Stomach (tissue), 8 donors: ENCODE measurements at regions not wholly inside any gene's neighbourhood (a gene's known extent, or its start where the extent isn't known, plus 50 kb on each side); places are given as distances from the start of the nearest gene placed in this dataset.

Experiments used
- DNase-seq, 2 donors: peaks; one replicate each; pipeline versions ENCODE4 v3.0.0 to v3.0.0-alpha.2; 2013 to 2019
- H3K27ac ChIP-seq, 5 donors: fragments of 200-600 bp in 4 of 5; sonication (generic) in 4 of 5; one replicate each; pipeline ENCODE4 v1.5.1; 2013 to 2019; ENCODE audit warnings: mild to moderate bottlenecking in 1 of 5, moderate library complexity in 1 of 5
- H3K27me3 ChIP-seq, 3 donors: fragments of 200-600 bp; sonication (generic); one replicate each; pipeline ENCODE4 v1.5.1; 2017 to 2019; ENCODE audit warnings: mixed run types in 1 of 3
- H3K36me3 ChIP-seq, 4 donors: fragments of 200-600 bp; sonication (generic); 1 replicate in 3 of 4; 2 replicates in 1 of 4; pipeline ENCODE4 v1.5.1; 2016 to 2019
- H3K4me1 ChIP-seq, 4 donors: fragments of 200-600 bp; sonication (generic); one replicate each; pipeline ENCODE4 v1.5.1; 2016 to 2019
- H3K4me3 ChIP-seq, 4 donors: fragments of 200-600 bp; sonication (generic) in 3 of 4; one replicate each; pipeline ENCODE4 v1.5.1; 2016 to 2019; ENCODE audit warnings: mild to moderate bottlenecking in 1 of 4
- H3K9me3 ChIP-seq, 4 donors: fragments of 200-600 bp; sonication (generic); one replicate each; pipeline ENCODE4 v1.5.1; 2016 to 2019
- EP300 ChIP-seq: sonication (generic); formaldehyde crosslinking; IDR thresholded peaks from one replicate; pipeline ENCODE4 v1.6.1; 2017; ENCODE audit warnings: antibody characterized with exemption
- POLR2A ChIP-seq, 4 donors: fragments of 450-650 bp; IDR thresholded peaks; one replicate each; pipeline ENCODE4 v1.6.1; 2016; ENCODE audit warnings: antibody characterized with exemption in 4 of 4, control low read depth in 2 of 4, mild to moderate bottlenecking in 1 of 4, moderate library complexity in 1 of 4
- POLR2AphosphoS5 ChIP-seq, 3 donors: sonication (generic); formaldehyde crosslinking; IDR thresholded peaks; one replicate each; pipeline ENCODE4 v1.6.1; 2016; ENCODE audit warnings: antibody characterized with exemption in 3 of 3
- WGBS, 5 donors: extraction: QIAGEN DNeasy Blood & Tissue Kit in 3 of 5; methylation state at CpG; one replicate each; pipeline versions ENCODE4 v1.1.5 to v1.1.7; 2013 to 2018; 5-methylcytosine and 5-hydroxymethylcytosine counted together
- intact Hi-C: fragments of 100-400 bp; cut with DNase I; formaldehyde crosslinking; loops from one replicate; pipeline ENCODE4 v1.15.1; 2023; ENCODE audit warnings: low total_unique reads
- TF ChIP-seq, protein P1 (sequence below), 7 experiments: fragments of 450-650 bp in 4 of 7; fragments of 200-600 bp in 3 of 7; sonication (generic) in 3 of 7; IDR thresholded peaks; one replicate each; pipeline ENCODE4 v1.5.1; 2016 to 2019; ENCODE audit warnings: antibody characterized with exemption in 7 of 7, control low read depth in 2 of 7, mild to moderate bottlenecking in 1 of 7
- donor health status: healthy with polysubstance abuse.
- donor health status: Bipolar disorder and iron deficiency.
- donor health status: healthy.

DNA sequence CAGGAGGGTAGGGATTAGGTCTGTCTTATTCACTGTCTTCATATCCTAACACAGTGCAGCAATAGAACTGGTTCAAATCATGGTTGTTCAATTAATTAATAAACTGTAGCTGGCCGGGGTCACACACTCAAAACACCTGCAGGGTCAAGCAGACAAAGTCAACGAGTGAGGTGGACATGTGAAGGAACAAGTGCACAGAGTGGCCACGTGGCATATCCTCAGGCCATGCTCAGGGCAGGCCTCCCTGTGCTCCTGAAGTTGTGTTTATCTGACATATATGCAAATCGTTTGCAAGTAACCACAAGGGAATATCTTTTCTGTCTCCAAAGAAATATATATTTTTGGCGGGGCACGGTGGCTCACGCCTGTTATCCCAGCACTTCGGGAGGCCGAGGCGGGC lies 98.5 kb upstream of the ZMIZ1 start:
- WGBS, 5 donors, result 76 to 85% (median 82%) methylated on average over 10 of the region's 10 CpGs
- TF ChIP-seq POLR2A (IDR thresholded peaks at IDR 0.05), result no peak
- no peak for TF ChIP-seq EP300
- TF ChIP-seq, protein P1, sequence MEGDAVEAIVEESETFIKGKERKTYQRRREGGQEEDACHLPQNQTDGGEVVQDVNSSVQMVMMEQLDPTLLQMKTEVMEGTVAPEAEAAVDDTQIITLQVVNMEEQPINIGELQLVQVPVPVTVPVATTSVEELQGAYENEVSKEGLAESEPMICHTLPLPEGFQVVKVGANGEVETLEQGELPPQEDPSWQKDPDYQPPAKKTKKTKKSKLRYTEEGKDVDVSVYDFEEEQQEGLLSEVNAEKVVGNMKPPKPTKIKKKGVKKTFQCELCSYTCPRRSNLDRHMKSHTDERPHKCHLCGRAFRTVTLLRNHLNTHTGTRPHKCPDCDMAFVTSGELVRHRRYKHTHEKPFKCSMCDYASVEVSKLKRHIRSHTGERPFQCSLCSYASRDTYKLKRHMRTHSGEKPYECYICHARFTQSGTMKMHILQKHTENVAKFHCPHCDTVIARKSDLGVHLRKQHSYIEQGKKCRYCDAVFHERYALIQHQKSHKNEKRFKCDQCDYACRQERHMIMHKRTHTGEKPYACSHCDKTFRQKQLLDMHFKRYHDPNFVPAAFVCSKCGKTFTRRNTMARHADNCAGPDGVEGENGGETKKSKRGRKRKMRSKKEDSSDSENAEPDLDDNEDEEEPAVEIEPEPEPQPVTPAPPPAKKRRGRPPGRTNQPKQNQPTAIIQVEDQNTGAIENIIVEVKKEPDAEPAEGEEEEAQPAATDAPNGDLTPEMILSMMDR (IDR thresholded peaks at IDR 0.05), result no peak
- no peak for TF ChIP-seq POLR2AphosphoS5 (IDR thresholded peaks at IDR 0.05)
- Histone ChIP-seq H3K4me1 (peaks cover 34 to 51% (median 41%) of the 10 kb centered on the region in 4 donors), H3K36me3 (no peaks in the 10 kb centered on the region), H3K27ac (no peak overlapping the region), H3K9me3 (no peaks in the 10 kb centered on the region), H3K27me3 (no peaks in the 10 kb centered on the region), H3K4me3 (no peak overlapping the region)
- no peak for DNase-seq
- intact Hi-C loops, result no loop called here

DNA sequence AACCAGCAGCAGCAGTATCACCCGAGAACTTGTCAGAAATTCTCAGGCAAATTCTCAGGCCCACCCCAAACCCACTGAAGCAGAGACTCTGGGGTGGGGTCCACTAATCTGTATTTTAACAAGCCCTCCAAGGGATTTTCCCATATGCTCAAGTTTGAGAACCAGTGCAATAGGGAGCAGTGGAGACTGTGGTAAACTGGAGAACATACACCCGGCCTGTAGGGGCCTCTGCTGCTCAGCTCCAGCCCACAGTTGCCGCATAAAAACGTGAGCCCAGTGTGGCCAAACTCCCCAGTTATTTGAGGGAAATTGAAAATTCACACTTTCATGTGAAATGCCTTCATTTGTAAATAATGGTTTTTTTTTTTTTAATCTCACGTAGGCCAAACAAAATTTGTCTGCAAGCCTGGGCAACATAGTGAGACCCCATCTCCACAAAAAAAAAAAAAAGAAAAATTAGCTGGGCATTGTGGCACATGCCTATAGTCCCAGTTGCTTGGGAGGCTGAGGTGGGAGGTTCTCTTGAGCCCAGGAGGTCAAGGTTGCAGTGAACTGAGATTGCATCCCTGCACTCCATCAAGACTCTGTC lies 97.6 kb upstream of the ZMIZ1 start:
- 89 to 97% (median 93%) methylated on average over 5 of the region's 5 CpGs for WGBS, 5 donors
- Histone ChIP-seq H3K9me3 (no peaks in the 10 kb centered on the region), H3K36me3 (no peaks in the 10 kb centered on the region), H3K27me3 (no peaks in the 10 kb centered on the region), H3K4me1 (peaks cover 30 to 43% (median 33%) of the 10 kb centered on the region in 4 donors), H3K27ac (peak overlapping the region in 3 of 5 donors; percentile 93 to 99 (median 96)), H3K4me3 (no peak overlapping the region)
- TF ChIP-seq POLR2A (IDR thresholded peaks at IDR 0.05) (no peak), POLR2AphosphoS5 (IDR thresholded peaks at IDR 0.05) (no peak), EP300 (no peak)
- TF ChIP-seq, protein P1 (IDR thresholded peaks at IDR 0.05), result no peak
- intact Hi-C loops, result no loop called here
- no peak for DNase-seq

DNA sequence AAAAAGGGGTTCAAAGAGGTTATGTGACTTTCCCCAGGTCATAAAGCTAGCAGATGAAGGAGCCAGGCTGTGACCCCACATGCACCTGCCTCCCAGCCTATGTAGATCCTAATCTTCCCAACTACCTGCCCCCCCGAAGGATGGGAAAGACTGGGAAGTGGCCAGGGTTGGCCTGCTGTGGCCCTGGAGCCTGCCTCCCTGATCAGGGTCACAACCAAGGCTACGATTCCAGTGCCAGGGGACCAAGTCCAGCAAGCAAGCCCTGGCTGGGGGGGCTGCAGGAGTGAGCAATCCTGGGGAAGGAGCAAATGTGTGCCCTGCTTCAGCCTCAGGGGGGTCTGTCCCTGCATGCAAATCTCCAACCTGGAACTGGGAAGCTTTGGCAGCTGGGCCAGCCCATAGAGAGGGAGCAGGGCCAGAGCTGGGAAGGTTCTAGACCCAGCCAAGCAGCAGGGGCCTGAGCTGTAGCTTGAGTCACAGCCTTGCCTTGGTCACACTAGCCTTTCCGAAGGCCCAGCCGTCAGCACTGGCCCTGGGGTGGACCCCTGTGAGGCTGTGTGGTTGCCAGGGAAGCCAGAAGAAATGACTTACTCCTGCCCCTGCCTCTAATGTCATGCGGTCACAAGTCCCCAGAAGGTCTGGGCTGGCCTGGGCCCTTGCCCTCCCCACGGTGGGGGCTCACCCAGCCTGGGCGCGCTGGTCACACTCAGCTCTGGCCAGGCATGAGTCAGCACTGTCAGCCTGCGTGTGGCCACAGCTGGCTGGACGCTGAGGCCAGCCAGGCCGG lies 96.4 kb upstream of the ZMIZ1 start:
- no peaks in the 10 kb centered on the region for H3K27me3 ChIP-seq
- intact Hi-C loops, result no loop called here
- peaks cover 30 to 38% (median 35%) of the 10 kb centered on the region in 4 donors for H3K4me1 ChIP-seq
- no peaks in the 10 kb centered on the region for H3K9me3 ChIP-seq
- peak; percentile 48 to 79 for DNase-seq
- no peak overlapping the region for H3K4me3 ChIP-seq
- WGBS, 5 donors, result 18 to 49% (median 40%) methylated on average over 7 to 11 of the region's 11 CpGs
- TF ChIP-seq POLR2AphosphoS5 (IDR thresholded peaks at IDR 0.05) (peak; percentile 59 to 62 (median 62)), POLR2A (IDR thresholded peaks at IDR 0.05) (no peak)
- no peaks in the 10 kb centered on the region for H3K36me3 ChIP-seq
- H3K27ac ChIP-seq, result peak overlapping the region; percentile 92 to 99 (median 93)

DNA sequence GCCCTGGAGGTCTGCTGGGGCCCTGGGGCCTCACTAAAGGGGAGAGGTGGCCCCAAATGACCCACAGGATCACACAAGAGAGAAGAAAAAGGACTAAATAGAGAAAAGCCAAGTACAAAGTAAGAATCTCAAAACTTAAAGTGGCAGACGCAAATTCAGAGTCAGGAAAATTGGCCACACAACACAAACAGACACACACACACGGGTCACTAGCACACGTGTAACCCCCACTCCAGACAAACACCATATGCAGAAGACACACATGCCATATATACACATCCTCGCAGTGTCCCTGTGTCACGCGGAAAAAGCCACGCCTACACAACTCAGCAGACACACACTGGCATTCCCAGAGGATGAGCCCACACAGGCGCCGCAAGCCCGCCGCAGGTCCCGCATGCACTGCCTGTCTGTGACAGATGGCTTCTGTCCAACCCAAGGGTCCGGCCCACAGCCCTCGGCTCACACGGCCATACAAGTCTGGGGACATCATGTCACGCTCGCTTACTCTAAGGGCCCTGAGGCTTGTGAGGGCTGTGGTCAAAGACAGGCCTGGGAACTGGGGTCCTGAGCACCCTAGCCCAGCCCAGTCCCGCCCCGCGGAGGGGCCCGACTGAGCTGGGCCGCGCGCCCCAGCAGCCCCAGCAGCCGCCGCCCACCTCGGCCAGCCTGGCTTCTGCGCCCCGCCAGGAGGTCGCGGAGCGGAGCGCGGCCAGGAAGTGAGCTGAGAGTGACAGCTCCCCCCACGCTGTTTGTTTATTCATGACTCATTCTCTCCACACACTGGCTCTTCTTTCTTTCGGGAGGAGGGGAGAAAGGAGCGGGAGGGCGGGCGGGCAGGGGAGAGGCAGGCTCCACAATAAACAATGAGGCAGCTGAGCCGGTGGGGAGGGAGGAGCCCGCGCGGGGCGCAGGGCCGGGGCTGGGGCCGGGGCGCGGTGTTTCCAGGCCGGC lies 95.5 kb upstream of the ZMIZ1 start:
- peak; percentile 69 to 96 for DNase-seq
- 3 to 8% (median 6%) methylated on average over 23 to 49 of the region's 49 CpGs for WGBS, 5 donors
- no peaks in the 10 kb centered on the region for H3K36me3 ChIP-seq
- peak overlapping the region; percentile 42 to 58 (median 56) for H3K4me3 ChIP-seq
- H3K9me3 ChIP-seq, result no peaks in the 10 kb centered on the region
- no peaks in the 10 kb centered on the region for H3K27me3 ChIP-seq
- peak overlapping the region; percentile 92 to 99 (median 93) for H3K27ac ChIP-seq
- intact Hi-C loops, result no loop called here
- H3K4me1 ChIP-seq, result peaks cover 30 to 47% (median 38%) of the 10 kb centered on the region in 4 donors
- peak; percentile 61 to 85 (median 82) for TF ChIP-seq POLR2AphosphoS5 (IDR thresholded peaks at IDR 0.05)
- TF ChIP-seq EP300, result peak; percentile 46
- TF ChIP-seq, protein P1 (IDR thresholded peaks at IDR 0.05), result no peak
- TF ChIP-seq POLR2A (IDR thresholded peaks at IDR 0.05), result no peak
